Lower leg skin (tissue), 3 donors: ENCODE measurements at regions not wholly inside any gene's neighbourhood (a gene's known extent, or its start where the extent isn't known, plus 50 kb on each side); places are given as distances from the start of the nearest gene placed in this dataset.
"Not testable (repeated sequence)": the region's sequence is repeated elsewhere in the genome, so short reads cannot be mapped to it uniquely, and the experiment has no call there.

Source experiments
- POLR2A ChIP-seq, 2 donors: fragments of 450-650 bp; IDR thresholded peaks; one replicate each; pipeline ENCODE4 v1.6.1; 2016 to 2017; ENCODE audit warnings: antibody characterized with exemption in 2 of 2, mild to moderate bottlenecking in 1 of 2, moderate library complexity in 1 of 2
- TF ChIP-seq, protein P1 (sequence below), 3 donors: fragments of 450-650 bp; IDR thresholded peaks; one replicate each; pipeline ENCODE4 v1.5.1; 2016; ENCODE audit warnings: antibody characterized with exemption in 3 of 3, mild to moderate bottlenecking in 3 of 3, moderate library complexity in 2 of 3

DNA sequence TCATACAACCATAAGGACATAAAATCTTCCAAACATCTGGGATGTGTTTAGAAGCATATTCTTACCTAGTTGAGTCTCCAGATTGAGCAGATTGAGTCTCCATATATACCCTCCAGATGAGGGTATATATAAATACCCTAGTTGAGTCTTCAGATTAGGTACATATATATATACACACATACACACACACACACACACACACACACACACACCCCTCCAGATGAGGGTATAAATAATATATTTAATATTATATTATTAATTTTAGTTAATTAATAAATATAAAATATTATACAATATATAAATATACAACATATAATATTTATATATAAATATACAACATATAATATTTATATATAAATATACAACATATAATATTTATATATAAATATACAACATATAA, 2219.1 kb downstream of the PCDH7 start:
- TF ChIP-seq, protein P1, sequence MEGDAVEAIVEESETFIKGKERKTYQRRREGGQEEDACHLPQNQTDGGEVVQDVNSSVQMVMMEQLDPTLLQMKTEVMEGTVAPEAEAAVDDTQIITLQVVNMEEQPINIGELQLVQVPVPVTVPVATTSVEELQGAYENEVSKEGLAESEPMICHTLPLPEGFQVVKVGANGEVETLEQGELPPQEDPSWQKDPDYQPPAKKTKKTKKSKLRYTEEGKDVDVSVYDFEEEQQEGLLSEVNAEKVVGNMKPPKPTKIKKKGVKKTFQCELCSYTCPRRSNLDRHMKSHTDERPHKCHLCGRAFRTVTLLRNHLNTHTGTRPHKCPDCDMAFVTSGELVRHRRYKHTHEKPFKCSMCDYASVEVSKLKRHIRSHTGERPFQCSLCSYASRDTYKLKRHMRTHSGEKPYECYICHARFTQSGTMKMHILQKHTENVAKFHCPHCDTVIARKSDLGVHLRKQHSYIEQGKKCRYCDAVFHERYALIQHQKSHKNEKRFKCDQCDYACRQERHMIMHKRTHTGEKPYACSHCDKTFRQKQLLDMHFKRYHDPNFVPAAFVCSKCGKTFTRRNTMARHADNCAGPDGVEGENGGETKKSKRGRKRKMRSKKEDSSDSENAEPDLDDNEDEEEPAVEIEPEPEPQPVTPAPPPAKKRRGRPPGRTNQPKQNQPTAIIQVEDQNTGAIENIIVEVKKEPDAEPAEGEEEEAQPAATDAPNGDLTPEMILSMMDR (IDR thresholded peaks at IDR 0.05) = not testable (repeated sequence)
- TF ChIP-seq POLR2A (IDR thresholded peaks at IDR 0.05) = not testable (repeated sequence)
